ENCODE measurements at regions not wholly inside any gene's neighbourhood (a gene's known extent, or its start where the extent isn't known, plus 50 kb on each side); places are given as distances from the start of the nearest gene placed in this dataset.

DNA sequence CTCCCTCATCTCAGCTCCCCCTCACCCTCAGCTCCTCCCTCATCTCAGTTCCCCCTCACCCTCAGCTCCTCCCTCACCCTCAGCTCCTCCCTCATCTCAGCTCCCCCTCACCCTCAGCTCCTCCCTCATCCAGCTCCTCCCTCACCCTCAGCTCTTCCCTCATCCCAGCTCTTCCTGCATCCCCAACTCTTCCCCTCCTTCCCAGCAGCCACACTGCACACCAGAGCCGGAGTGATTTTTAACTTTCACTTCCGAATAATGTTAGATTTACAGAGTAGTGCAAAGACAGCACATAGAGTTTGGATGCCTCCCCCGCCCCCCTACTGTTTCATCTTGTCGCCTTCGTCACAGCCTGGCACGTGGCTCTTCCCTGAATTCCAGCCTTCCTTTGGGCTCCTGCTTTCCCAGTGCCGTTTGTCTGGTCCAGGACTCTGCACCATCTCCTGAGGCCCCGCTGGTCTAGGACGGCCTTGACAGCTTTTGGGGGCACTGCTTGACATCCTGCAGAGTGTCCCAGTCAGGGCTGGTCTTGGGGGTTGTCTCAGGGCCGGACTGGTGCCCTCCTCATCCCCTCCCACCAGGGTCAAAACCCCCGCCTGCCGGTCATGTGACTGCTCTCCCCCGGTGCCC is 110.2 kb downstream of the FAM53A start:
- H3K27ac Mint-ChIP-seq = no peak overlapping the region

DNA sequence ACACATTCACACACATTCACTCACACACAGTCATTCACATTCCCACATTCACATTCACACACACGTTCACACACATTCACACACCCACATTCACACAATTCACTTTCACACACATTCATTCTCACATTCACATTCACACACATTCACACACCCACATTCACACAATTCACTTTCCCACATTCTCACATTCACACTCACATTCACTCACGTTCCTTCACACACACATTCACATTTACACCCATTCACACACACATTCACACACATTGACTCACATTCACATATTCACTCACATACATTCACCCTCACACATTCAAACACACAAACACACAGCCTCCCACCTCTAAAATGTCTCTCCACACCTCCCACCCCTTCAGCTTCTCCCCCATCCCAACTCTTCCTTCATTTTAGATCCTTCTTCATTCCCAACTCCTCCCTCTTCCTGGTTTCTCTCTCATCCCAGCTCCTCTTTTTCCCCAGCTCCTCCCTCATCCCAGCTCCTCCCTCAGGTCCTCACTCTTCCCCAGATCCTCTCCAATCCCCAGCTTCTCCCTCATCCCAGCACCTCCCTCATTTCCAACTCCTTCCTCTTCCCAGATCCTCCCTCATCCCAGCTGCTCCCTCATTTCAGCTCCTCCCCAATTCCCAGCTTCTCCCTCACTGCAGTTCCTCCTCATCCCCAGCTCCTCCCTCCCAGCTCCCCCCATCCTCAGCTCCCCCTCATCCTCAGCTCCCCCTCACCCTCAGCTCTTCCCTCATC is 111.0 kb downstream of the FAM53A start:
- CTCF ChIA-PET = no interaction called here
- no peaks in the 10 kb centered on the region for H3K36me3 Mint-ChIP-seq (ENCODE audit: low read depth)
- POLR2A ChIA-PET = interaction anchor here (1.0 kb wide), 1 partner anchor 32 kb away, joined by 3 read pairs; no protein-coding TSS in a partner anchor

More for the DNA sequence above, 110.2 kb downstream of the FAM53A start:
- intact Hi-C loops (cut with DNase I, micrococcal nuclease) = no loop called here
- Mint-ChIP-seq H3K9me3 (no peaks in the 10 kb centered on the region), H3K4me3 (no peak overlapping the region), H3K36me3 (ENCODE audit: low read depth) (no peaks in the 10 kb centered on the region), H3K27me3 (no peaks in the 10 kb centered on the region), H3K4me1 (ENCODE audit: low read depth) (no peaks in the 10 kb centered on the region)
- H3K27me3 ChIP-seq (ENCODE audit: control insufficient read depth in 1 of 2, insufficient read depth in 2 of 2, low read length in 2 of 2) = no peaks in the 10 kb centered on the region
- no peak overlapping the region for H3K4me3 ChIP-seq (ENCODE audit: low read length)
- ChIA-PET CTCF (no interaction called here), POLR2A (interaction anchor here (1.0 kb wide), 1 partner anchor 31 kb away, joined by 3 read pairs; no protein-coding TSS in a partner anchor)
- no peak overlapping the region for H3K27ac ChIP-seq (ENCODE audit: low read depth in 1 of 2, low read length in 2 of 2)
- no peaks in the 10 kb centered on the region for H3K9me3 ChIP-seq (ENCODE audit: control insufficient read depth in 1 of 2, insufficient read depth in 1 of 2, low read length in 2 of 2)
- H3K4me1 ChIP-seq (ENCODE audit: insufficient read depth, low read length) = peaks cover 8% of the 10 kb centered on the region
- no peak for ATAC-seq (ENCODE audit: poor library complexity)
- peak in 1 of 14 experiments; percentile 2 for DNase-seq
- TF ChIP-seq, protein P1, sequence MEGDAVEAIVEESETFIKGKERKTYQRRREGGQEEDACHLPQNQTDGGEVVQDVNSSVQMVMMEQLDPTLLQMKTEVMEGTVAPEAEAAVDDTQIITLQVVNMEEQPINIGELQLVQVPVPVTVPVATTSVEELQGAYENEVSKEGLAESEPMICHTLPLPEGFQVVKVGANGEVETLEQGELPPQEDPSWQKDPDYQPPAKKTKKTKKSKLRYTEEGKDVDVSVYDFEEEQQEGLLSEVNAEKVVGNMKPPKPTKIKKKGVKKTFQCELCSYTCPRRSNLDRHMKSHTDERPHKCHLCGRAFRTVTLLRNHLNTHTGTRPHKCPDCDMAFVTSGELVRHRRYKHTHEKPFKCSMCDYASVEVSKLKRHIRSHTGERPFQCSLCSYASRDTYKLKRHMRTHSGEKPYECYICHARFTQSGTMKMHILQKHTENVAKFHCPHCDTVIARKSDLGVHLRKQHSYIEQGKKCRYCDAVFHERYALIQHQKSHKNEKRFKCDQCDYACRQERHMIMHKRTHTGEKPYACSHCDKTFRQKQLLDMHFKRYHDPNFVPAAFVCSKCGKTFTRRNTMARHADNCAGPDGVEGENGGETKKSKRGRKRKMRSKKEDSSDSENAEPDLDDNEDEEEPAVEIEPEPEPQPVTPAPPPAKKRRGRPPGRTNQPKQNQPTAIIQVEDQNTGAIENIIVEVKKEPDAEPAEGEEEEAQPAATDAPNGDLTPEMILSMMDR (IDR thresholded peaks at IDR 0.05) = no peak
- H3K36me3 ChIP-seq (ENCODE audit: insufficient read depth, low read length) = no peaks in the 10 kb centered on the region

DNA sequence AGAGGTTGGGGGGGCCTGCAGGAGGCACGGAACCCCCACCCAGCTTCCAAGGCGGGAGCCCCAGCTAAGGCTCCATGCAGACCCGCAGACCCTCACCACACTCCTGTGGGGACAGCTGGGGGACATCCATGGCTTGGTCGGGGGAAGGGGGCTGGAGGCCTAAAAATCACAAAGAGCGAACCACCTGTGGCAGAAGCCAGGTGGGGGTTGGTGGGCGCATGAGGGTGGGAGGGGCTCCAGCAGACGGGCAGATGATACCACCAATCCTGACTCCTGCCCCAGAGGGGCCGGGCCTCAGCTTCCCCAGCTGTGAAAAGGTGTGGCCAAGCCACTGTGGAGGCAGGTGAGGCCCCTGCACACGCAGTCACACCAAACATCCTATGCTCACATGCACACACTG is 111.6 kb downstream of the FAM53A start:
- ATAC-seq (ENCODE audit: poor library complexity) (no peak), DNase-seq (peak in 1 of 14 experiments; percentile 1)
- Histone ChIP-seq H3K36me3 (ENCODE audit: insufficient read depth, low read length) (no peaks in the 10 kb centered on the region), H3K4me1 (ENCODE audit: insufficient read depth, low read length) (peaks cover 4% of the 10 kb centered on the region), H3K4me3 (ENCODE audit: low read length) (no peak overlapping the region), H3K27ac (ENCODE audit: low read depth in 1 of 2, low read length in 2 of 2) (no peak overlapping the region), H3K9me3 (ENCODE audit: control insufficient read depth in 1 of 2, insufficient read depth in 1 of 2, low read length in 2 of 2) (no peaks in the 10 kb centered on the region), H3K27me3 (ENCODE audit: control insufficient read depth in 1 of 2, insufficient read depth in 2 of 2, low read length in 2 of 2) (peaks cover 0 to 4% of the 10 kb centered on the region in 2 experiments)
- POLR2A ChIA-PET = no interaction called here
- H3K4me1 Mint-ChIP-seq (ENCODE audit: low read depth) = no peaks in the 10 kb centered on the region
- no peak overlapping the region for H3K4me3 Mint-ChIP-seq
- H3K9me3 Mint-ChIP-seq = no peaks in the 10 kb centered on the region
- TF ChIP-seq, protein P1 (IDR thresholded peaks at IDR 0.05) = no peak
- H3K36me3 Mint-ChIP-seq (ENCODE audit: low read depth) = no peaks in the 10 kb centered on the region
- no peak overlapping the region for H3K27ac Mint-ChIP-seq
- CTCF ChIA-PET = no interaction called here
- intact Hi-C loops (cut with DNase I, micrococcal nuclease) = no loop called here
- H3K27me3 Mint-ChIP-seq = no peaks in the 10 kb centered on the region

More for the DNA sequence above, 111.0 kb downstream of the FAM53A start:
- H3K4me3 Mint-ChIP-seq = no peak overlapping the region
- ATAC-seq (ENCODE audit: poor library complexity) (no peak), DNase-seq (peak in 1 of 14 experiments; percentile 1)
- H3K9me3 ChIP-seq (ENCODE audit: control insufficient read depth in 1 of 2, insufficient read depth in 1 of 2, low read length in 2 of 2) = no peaks in the 10 kb centered on the region
- H3K27me3 Mint-ChIP-seq = no peaks in the 10 kb centered on the region
- no peaks in the 10 kb centered on the region for H3K27me3 ChIP-seq (ENCODE audit: control insufficient read depth in 1 of 2, insufficient read depth in 2 of 2, low read length in 2 of 2)
- H3K27ac Mint-ChIP-seq = no peak overlapping the region
- intact Hi-C loops (cut with DNase I, micrococcal nuclease) = no loop called here
- no peak overlapping the region for H3K27ac ChIP-seq (ENCODE audit: low read depth in 1 of 2, low read length in 2 of 2)
- no peak overlapping the region for H3K4me3 ChIP-seq (ENCODE audit: low read length)
- H3K36me3 ChIP-seq (ENCODE audit: insufficient read depth, low read length) = no peaks in the 10 kb centered on the region
- H3K4me1 ChIP-seq (ENCODE audit: insufficient read depth, low read length) = peaks cover 4% of the 10 kb centered on the region
- no peaks in the 10 kb centered on the region for H3K9me3 Mint-ChIP-seq
- H3K4me1 Mint-ChIP-seq (ENCODE audit: low read depth) = no peaks in the 10 kb centered on the region
- TF ChIP-seq, protein P1 (IDR thresholded peaks at IDR 0.05) = no peak

Measured in CD4-positive, alpha-beta T cell (primary cell).